Peyer's patch (tissue), 4 donors: ENCODE measurements at regions not wholly inside any gene's neighbourhood (a gene's known extent, or its start where the extent isn't known, plus 50 kb on each side); places are given as distances from the start of the nearest gene placed in this dataset.

Experiments
- DNase-seq, 3 donors: peaks; one replicate each; pipeline ENCODE4 v3.0.0-alpha.2; 2017 to 2019
- H3K27ac ChIP-seq, 4 donors: fragments of 200-600 bp; sonication (generic); one replicate each; pipeline ENCODE4 v1.5.1; 2016 to 2019
- H3K27me3 ChIP-seq, 2 donors: fragments of 200-600 bp; sonication (generic); one replicate each; pipeline ENCODE4 v1.5.1; 2019
- H3K36me3 ChIP-seq, 3 donors: fragments of 200-600 bp; sonication (generic); one replicate each; pipeline ENCODE4 v1.5.1; 2016 to 2019
- H3K4me1 ChIP-seq, 4 donors: fragments of 200-600 bp; sonication (generic); one replicate each; pipeline ENCODE4 v1.5.1; 2016 to 2019
- H3K4me3 ChIP-seq, 4 donors: fragments of 200-600 bp; sonication (generic); 1 replicate in 3 of 4; 2 replicates in 1 of 4; pipeline ENCODE4 v1.5.1; 2016 to 2019; ENCODE audit warnings: mild to moderate bottlenecking in 1 of 4
- H3K9me3 ChIP-seq, 4 donors: fragments of 200-600 bp; sonication (generic); one replicate each; pipeline ENCODE4 v1.5.1; 2016 to 2019; ENCODE audit warnings: mild to moderate bottlenecking in 1 of 4
- POLR2A ChIP-seq, 2 donors: fragments of 450-650 bp; IDR thresholded peaks; one replicate each; pipeline ENCODE4 v1.5.1; 2017; ENCODE audit warnings: antibody characterized with exemption in 2 of 2, mild to moderate bottlenecking in 2 of 2, moderate library complexity in 2 of 2
- TF ChIP-seq, protein P1 (sequence below), 6 experiments: fragments of 450-650 bp in 4 of 6; fragments of 200-600 bp in 2 of 6; sonication (generic) in 1 of 6; IDR thresholded peaks; one replicate each; pipeline ENCODE4 v1.5.1; 2017 to 2019; ENCODE audit warnings: antibody characterized with exemption in 6 of 6, mild to moderate bottlenecking in 3 of 6, moderate library complexity in 1 of 6

DNA sequence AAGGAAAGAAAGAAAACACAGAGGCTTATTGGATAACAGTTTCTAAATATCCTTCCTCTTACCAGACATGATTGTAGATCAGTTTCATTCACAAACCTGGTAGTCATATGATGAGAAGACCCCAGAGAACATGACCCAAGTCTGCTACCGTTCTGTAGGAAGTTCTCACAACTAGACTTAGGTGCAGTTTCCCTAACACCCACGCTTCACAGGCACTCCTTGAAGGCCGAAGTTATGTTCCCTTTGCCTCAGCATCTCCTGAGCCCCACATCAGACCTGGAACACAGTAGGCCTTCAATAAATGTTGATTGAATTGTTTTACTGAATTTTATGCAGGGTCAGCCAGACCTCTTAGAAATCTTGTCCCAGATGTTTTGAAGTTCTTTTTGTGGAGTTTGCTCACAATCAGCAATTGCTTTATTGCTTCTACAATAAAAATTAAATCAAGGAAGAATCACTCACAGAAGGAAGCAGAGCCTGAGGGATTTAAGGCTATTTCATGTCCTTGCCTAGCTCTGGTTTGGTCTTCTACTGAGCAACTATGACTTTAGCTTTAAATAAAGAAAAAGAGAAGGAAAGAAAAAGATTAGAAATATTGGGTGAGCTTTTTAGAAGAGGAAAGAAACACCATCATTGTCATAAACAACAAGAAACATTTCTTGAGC is 138.6 kb upstream of the MDM1 start:
- TF ChIP-seq, protein P1, sequence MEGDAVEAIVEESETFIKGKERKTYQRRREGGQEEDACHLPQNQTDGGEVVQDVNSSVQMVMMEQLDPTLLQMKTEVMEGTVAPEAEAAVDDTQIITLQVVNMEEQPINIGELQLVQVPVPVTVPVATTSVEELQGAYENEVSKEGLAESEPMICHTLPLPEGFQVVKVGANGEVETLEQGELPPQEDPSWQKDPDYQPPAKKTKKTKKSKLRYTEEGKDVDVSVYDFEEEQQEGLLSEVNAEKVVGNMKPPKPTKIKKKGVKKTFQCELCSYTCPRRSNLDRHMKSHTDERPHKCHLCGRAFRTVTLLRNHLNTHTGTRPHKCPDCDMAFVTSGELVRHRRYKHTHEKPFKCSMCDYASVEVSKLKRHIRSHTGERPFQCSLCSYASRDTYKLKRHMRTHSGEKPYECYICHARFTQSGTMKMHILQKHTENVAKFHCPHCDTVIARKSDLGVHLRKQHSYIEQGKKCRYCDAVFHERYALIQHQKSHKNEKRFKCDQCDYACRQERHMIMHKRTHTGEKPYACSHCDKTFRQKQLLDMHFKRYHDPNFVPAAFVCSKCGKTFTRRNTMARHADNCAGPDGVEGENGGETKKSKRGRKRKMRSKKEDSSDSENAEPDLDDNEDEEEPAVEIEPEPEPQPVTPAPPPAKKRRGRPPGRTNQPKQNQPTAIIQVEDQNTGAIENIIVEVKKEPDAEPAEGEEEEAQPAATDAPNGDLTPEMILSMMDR (IDR thresholded peaks at IDR 0.05): no peak
- TF ChIP-seq POLR2A (IDR thresholded peaks at IDR 0.05): no peak
- Histone ChIP-seq H3K9me3 (no peaks in the 10 kb centered on the region), H3K27ac (no peak overlapping the region), H3K4me1 (peaks cover 0 to 4% (median 0%) of the 10 kb centered on the region in 4 donors), H3K4me3 (no peak overlapping the region), H3K36me3 (no peaks in the 10 kb centered on the region), H3K27me3 (no peaks in the 10 kb centered on the region)
- no peak for DNase-seq

DNA sequence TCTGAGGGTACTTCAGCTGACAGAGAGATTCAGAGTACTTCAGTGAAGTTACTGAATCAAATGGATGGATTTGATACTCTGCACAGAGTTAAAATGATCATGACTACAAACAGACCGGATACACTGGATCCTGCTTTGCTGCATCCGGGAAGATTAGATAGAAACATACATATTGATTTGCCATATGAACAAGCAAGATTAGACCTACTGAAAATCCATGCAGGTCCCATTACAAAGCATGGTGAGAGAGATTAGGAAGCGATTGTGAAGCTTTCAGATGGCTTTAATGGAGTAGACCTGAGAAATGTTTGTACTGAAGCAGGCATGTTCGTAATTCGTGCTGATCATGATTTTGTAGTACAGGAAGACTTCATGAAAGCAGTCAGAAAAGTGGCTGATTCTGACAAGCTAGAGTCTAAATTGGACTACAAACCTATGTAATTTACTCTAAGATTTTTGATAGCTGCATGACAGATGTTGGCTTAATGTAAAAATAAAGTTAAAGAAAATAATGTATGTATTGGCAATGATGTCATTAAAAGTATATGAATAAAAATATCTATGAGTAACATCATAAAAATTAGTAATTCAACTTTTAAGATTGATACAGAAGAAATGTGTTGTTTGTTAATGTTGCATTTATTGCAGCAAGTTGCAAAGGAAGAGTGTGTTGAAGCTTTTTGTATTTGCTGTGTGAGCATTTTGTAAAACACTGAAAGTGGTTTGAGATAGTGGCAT is 136.1 kb upstream of the RAP1B start:
- H3K4me1 ChIP-seq: no peaks in the 10 kb centered on the region
- H3K9me3 ChIP-seq: no peaks in the 10 kb centered on the region
- H3K27ac ChIP-seq: no peak overlapping the region
- DNase-seq: no peak
- TF ChIP-seq, protein P1 (IDR thresholded peaks at IDR 0.05): no peak
- TF ChIP-seq POLR2A (IDR thresholded peaks at IDR 0.05): no peak
- H3K36me3 ChIP-seq: no peaks in the 10 kb centered on the region
- H3K4me3 ChIP-seq: no peak overlapping the region
- H3K27me3 ChIP-seq: no peaks in the 10 kb centered on the region

DNA sequence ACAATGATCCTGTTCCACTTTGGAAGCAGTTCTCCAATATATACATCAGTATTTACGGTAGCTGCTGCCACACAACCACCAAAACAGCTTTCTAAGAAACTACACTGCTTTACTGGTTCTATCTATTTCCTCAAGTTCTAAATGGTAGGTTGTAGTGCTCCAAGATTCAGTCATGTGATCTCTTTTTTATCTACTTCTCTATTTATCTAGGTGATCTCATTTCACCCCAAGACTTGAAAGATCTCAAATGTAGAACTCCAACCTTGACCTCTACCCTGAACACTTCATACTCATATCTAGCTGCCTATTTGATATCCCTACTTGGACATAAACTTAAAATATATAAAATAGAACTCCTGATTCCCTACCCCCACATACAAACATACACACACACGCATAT is 133.9 kb upstream of the RAP1B start:
- DNase-seq: no peak
- TF ChIP-seq, protein P1 (IDR thresholded peaks at IDR 0.05): no peak
- TF ChIP-seq POLR2A (IDR thresholded peaks at IDR 0.05): no peak
- Histone ChIP-seq H3K4me3 (no peak overlapping the region), H3K36me3 (no peaks in the 10 kb centered on the region), H3K9me3 (no peaks in the 10 kb centered on the region), H3K27me3 (no peaks in the 10 kb centered on the region), H3K27ac (no peak overlapping the region), H3K4me1 (no peaks in the 10 kb centered on the region)

DNA sequence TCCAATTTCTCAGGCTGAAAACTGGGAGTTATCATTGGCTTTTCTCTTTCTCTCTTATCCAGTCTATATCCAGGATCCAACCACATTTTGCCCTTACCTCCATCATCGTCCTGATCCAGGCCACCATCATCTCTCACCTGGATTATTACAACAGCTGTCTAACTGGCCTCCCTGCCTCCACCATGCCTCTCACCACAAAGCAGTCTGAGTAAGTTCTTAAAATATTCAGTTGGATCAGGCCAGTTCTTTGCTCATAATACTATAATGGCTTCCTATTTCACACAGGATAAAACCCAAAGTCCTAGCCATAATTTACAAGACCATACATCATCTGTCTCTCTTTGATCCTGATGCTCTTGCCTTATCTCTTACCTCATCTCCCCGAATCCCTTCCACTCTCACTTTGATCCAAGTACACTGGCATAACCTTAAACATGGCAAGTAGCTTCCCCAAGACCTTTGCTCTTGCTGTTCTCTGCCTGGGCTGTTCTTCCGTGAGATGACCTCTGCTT is 133.4 kb upstream of the RAP1B start:
- no peak overlapping the region for H3K4me3 ChIP-seq
- H3K4me1 ChIP-seq: no peaks in the 10 kb centered on the region
- H3K9me3 ChIP-seq: no peaks in the 10 kb centered on the region
- no peak for DNase-seq
- H3K27ac ChIP-seq: no peak overlapping the region
- H3K27me3 ChIP-seq: no peaks in the 10 kb centered on the region
- no peak for TF ChIP-seq POLR2A (IDR thresholded peaks at IDR 0.05)
- TF ChIP-seq, protein P1 (IDR thresholded peaks at IDR 0.05): no peak
- H3K36me3 ChIP-seq: no peaks in the 10 kb centered on the region

DNA sequence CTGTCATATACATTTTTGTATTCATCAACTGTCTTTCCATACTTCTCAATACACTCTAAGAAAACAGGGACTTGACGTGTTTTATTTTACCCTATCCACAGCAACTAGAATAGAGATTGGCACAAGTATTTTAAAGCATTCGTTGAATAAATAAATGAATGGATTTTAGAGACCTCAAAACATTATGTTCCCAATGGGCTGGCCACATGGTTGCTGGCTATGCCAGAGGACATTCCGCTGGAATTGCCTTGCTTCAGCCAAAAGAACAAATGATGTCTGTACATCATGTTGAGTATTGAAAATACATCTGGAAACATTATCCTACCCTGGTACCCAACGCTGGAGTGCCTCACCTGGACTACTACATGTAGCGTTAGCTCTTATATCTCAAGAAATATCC is 132.8 kb upstream of the RAP1B start:
- Histone ChIP-seq H3K27me3 (no peaks in the 10 kb centered on the region), H3K4me3 (no peak overlapping the region), H3K4me1 (no peaks in the 10 kb centered on the region), H3K27ac (no peak overlapping the region), H3K36me3 (no peaks in the 10 kb centered on the region), H3K9me3 (no peaks in the 10 kb centered on the region)
- no peak for TF ChIP-seq POLR2A (IDR thresholded peaks at IDR 0.05)
- TF ChIP-seq, protein P1 (IDR thresholded peaks at IDR 0.05): no peak
- no peak for DNase-seq
